Non-pigmented ciliary epithelial cell (primary cell): ENCODE measurements at regions not wholly inside any gene's neighbourhood (a gene's known extent, or its start where the extent isn't known, plus 50 kb on each side); places are given as distances from the start of the nearest gene placed in this dataset.
"Not testable (repeated sequence)": the region's sequence is repeated elsewhere in the genome, so short reads cannot be mapped to it uniquely, and the experiment has no call there.

Experiments
- DNase-seq: peaks from one replicate; pipeline ENCODE4 v3.0.0-alpha.2; 2010; ENCODE audit warnings: low read depth

GRCh38 chr20:30164389-30164788 is 1093.1 kb upstream of the DEFB115 start:
- not testable (repeated sequence) for DNase-seq

GRCh38 chr20:30167540-30167939 is 1089.9 kb upstream of the DEFB115 start:
- DNase-seq, result no peak

GRCh38 chr20:30168025-30168799 is 1089.3 kb upstream of the DEFB115 start:
- DNase-seq, result no peak

GRCh38 chr20:30168800-30169138 is 1088.7 kb upstream of the DEFB115 start:
- no peak for DNase-seq

GRCh38 chr20:30175681-30176080 is 1081.8 kb upstream of the DEFB115 start:
- DNase-seq, result no peak

- DNase-seq, result not testable (repeated sequence)
These were observed 1074.3 kb upstream of the DEFB115 start for GRCh38 chr20:30183124-30183523.

- DNase-seq, result not testable (repeated sequence)
These were observed 1065.7 kb upstream of the DEFB115 start for GRCh38 chr20:30191785-30192184.

GRCh38 chr20:30234477-30234876 is 1023.0 kb upstream of the DEFB115 start:
- not testable (repeated sequence) for DNase-seq

GRCh38 chr20:30275073-30275472 is 982.4 kb upstream of the DEFB115 start:
- DNase-seq, result not testable (repeated sequence)

GRCh38 chr20:30281584-30282197 is 975.8 kb upstream of the DEFB115 start:
- DNase-seq, result no peak

GRCh38 chr20:30283476-30284280 is 973.8 kb upstream of the DEFB115 start:
- not testable (repeated sequence) for DNase-seq

GRCh38 chr20:30284281-30284905 is 973.1 kb upstream of the DEFB115 start:
- no peak for DNase-seq

- no peak for DNase-seq
These were observed 971.8 kb upstream of the DEFB115 start for GRCh38 chr20:30285677-30286076.

- DNase-seq, result no peak
These were observed 971.3 kb upstream of the DEFB115 start for GRCh38 chr20:30286157-30286556.

GRCh38 chr20:30287459-30287858 is 970.0 kb upstream of the DEFB115 start:
- not testable (repeated sequence) for DNase-seq

GRCh38 chr20:30288346-30288745 is 969.1 kb upstream of the DEFB115 start:
- no peak for DNase-seq

GRCh38 chr20:30289049-30289448 is 968.4 kb upstream of the DEFB115 start:
- DNase-seq, result not testable (repeated sequence)

GRCh38 chr20:30289711-30290141 is 967.7 kb upstream of the DEFB115 start:
- not testable (repeated sequence) for DNase-seq

- not testable (repeated sequence) for DNase-seq
These were observed 967.0 kb upstream of the DEFB115 start for GRCh38 chr20:30290361-30291063.

- DNase-seq, result not testable (repeated sequence)
These were observed 966.4 kb upstream of the DEFB115 start for GRCh38 chr20:30291064-30291379.

GRCh38 chr20:30291686-30292085 is 965.8 kb upstream of the DEFB115 start:
- not testable (repeated sequence) for DNase-seq

GRCh38 chr20:30295396-30295795 is 962.1 kb upstream of the DEFB115 start:
- DNase-seq, result not testable (repeated sequence)
